GM08714 (cell line): ENCODE measurements at regions not wholly inside any gene's neighbourhood (a gene's known extent, or its start where the extent isn't known, plus 50 kb on each side); places are given as distances from the start of the nearest gene placed in this dataset.
"Not testable (repeated sequence)": the region's sequence is repeated elsewhere in the genome, so short reads cannot be mapped to it uniquely, and the experiment has no call there.

ENCODE experiments used
- H3K4me3 ChIP-seq: fragments of 200-500 bp; sonication (Bioruptor generic); 2 replicates; pipeline ENCODE4 v1.5.1; 2014; ENCODE audit warnings: mild to moderate bottlenecking, low read length, inconsistent platforms
- ZNF274 ChIP-seq: IDR thresholded peaks from 2 replicates; pipeline ENCODE4 v1.6.1; 2012; ENCODE audit warnings: mild to moderate bottlenecking, low read depth, low read length

GRCh38 chr20:60087563-60088105 lies 129.4 kb downstream of the CDH26 start:
- TF ChIP-seq ZNF274, result no peak
- H3K4me3 ChIP-seq, result peak overlapping the region; percentile 20; the same call in 1 of the 2 replicates

DNA sequence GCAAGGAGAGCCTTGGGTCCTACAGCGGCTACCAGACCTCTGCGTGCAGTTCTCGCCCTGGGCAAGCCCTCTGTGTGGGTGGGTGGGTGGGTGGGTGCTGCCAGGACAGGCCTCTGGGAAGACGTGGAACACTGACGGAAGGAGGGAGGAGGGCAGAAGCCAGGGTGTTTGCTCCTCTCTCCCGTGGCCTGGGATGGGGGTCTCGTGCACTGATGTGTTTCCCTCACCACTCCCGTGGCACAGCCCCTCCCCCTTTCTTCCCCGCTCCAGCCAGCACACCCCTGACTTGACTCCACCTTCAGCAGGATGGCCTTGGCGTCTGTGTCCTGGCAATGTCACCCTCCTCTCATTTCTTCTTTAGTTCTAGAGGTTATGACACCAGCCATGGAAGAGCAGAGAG lies 130.0 kb downstream of the CDH26 start:
- H3K4me3 ChIP-seq, result no peak overlapping the region
- TF ChIP-seq ZNF274, result no peak

- H3K4me3 ChIP-seq, result no peak overlapping the region
- TF ChIP-seq ZNF274, result no peak
These were observed 132.4 kb downstream of the CDH26 start for GRCh38 chr20:60090631-60091030.

- TF ChIP-seq ZNF274, result no peak
- H3K4me3 ChIP-seq, result no peak overlapping the region
These were observed 133.1 kb downstream of the CDH26 start for GRCh38 chr20:60091305-60091704.

- H3K4me3 ChIP-seq, result no peak overlapping the region
- TF ChIP-seq ZNF274, result no peak
These were observed 133.6 kb downstream of the CDH26 start for GRCh38 chr20:60091861-60092260.

DNA sequence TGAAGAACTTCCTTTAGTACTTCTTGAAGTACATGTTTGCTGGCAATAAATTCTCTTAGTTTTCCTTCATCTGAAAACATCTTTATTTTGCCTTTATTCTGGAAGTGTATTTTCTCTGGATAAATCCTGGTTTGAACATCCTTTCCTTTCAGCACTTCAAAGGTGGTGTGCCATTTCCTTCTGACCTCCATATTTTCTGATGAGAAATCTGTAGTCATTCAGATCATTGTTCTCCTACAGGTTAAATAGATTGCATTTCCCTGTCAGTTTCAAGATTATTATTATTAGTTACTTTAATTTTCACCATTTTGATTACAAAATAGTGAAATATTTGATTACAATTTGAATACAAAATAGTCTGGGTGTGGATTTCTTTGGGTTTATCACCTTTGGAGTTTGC lies 134.5 kb downstream of the CDH26 start:
- TF ChIP-seq ZNF274, result no peak
- H3K4me3 ChIP-seq, result no peak overlapping the region

- no peak overlapping the region for H3K4me3 ChIP-seq
- no peak for TF ChIP-seq ZNF274
These were observed 137.2 kb downstream of the CDH26 start for GRCh38 chr20:60095456-60095855.

GRCh38 chr20:60096166-60096565 lies 137.9 kb downstream of the CDH26 start:
- TF ChIP-seq ZNF274, result no peak
- H3K4me3 ChIP-seq, result no peak overlapping the region

GRCh38 chr20:60097285-60097684 lies 139.1 kb downstream of the CDH26 start:
- TF ChIP-seq ZNF274, result no peak
- H3K4me3 ChIP-seq, result no peak overlapping the region

- no peak for TF ChIP-seq ZNF274
- H3K4me3 ChIP-seq, result no peak overlapping the region
These were observed 142.6 kb downstream of the CDH26 start for GRCh38 chr20:60100780-60101179.

GRCh38 chr20:60101201-60101890 lies 143.1 kb downstream of the CDH26 start:
- no peak overlapping the region for H3K4me3 ChIP-seq
- no peak for TF ChIP-seq ZNF274

- TF ChIP-seq ZNF274, result no peak
- no peak overlapping the region for H3K4me3 ChIP-seq
These were observed 143.7 kb downstream of the CDH26 start for GRCh38 chr20:60101891-60102281.

DNA sequence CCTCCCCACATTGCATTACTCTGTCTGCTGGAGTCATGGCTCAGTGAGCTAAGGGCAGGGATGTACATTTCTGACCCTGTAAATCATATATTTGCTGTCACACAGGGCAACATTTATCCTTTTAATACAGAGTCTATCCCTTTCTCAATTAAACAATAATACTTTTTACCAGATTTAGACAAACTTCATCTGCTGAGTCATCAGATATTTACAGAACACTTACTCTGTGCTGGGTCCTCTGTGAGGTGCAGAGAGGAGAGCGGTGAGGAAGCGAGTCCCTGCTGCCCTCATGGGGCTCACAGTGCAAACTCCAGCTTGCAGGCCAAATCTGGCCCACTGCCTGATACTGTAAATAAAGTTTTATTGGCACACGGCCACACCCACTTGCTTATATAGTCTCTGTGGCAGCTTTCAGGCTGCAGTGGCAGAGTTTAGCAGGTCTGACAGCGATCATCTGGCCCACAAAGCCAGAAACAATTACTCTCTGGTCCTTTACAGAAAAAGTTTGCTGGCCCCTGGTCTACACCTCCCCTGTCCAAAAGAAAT lies 144.5 kb downstream of the CDH26 start:
- TF ChIP-seq ZNF274, result no peak
- H3K4me3 ChIP-seq, result no peak overlapping the region

GRCh38 chr20:60104993-60105803 lies 147.0 kb downstream of the CDH26 start:
- no peak for TF ChIP-seq ZNF274
- H3K4me3 ChIP-seq, result no peak overlapping the region

DNA sequence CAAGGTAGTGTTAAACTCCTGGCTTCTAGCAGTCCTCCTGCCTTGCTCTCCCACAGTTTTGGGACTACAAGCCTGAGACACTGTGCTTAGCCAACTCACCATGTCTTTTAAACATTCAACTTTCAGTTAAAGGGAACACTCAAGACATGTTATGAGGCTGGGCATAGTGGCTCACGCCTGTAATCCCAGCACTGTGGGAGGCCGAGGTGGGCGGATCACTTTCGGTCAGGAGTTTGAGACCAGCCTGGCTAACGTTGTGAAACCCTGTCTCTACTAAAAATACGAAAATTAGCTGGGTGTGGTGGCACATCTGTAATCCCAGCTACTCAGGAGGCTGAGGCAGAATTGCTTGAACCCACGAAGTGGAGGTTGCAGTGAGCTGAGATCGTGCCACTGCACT lies 148.0 kb downstream of the CDH26 start:
- H3K4me3 ChIP-seq, result not testable (repeated sequence)
